ENCODE measurements at regions not wholly inside any gene's neighbourhood (a gene's known extent, or its start where the extent isn't known, plus 50 kb on each side); places are given as distances from the start of the nearest gene placed in this dataset.
"Not testable (repeated sequence)": the region's sequence is repeated elsewhere in the genome, so short reads cannot be mapped to it uniquely, and the experiment has no call there.

- no peak for DNase-seq
Observed at GRCh38 chr20:51955756-51956155, 153.4 kb upstream of the SALL4 start.

GRCh38 chr20:51953731-51954340, 151.5 kb upstream of the SALL4 start:
- no peak for DNase-seq

GRCh38 chr20:51950926-51951325, 148.6 kb upstream of the SALL4 start:
- no peak for DNase-seq

DNA sequence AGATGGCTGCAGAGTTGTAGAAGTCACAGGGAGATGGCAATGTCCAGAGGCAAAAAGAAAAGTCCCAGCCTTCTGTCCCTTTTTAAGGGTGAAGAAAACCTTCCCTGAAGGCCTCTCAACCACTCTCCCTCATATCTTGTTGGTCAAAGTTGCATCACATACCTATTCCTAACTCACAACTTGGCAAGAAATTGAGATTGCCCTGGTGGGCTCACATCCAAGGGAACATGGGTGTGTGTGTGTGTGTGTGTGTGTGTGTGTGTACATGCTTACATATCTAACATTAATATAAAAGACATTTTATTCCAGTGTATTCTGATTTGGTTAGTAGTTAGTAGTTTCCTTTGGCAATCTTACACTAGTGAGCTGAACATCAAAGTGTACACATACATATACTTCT, 144.3 kb upstream of the SALL4 start:
- DNase-seq = no peak

GRCh38 chr20:51945881-51946280, 143.6 kb upstream of the SALL4 start:
- DNase-seq = no peak

DNA sequence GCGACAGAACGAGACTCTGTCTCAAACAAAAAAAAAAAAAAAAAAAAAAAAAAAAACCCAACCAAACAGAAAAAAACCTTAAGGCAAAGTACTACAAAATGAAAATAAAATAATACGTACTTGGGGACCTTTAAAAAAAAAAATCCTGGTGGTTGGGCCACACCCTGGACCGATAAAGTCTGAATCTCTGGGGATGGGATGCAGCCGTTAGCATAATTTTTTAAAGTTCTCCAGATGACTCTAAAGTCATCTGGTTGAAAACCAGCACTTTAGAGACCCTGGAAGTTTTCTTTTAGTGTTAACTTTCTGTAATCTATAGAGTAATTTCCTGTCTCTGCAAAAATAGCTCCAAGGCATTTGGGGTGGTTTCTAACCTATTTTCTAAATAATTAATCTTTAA, 142.9 kb upstream of the SALL4 start:
- DNase-seq = no peak

GRCh38 chr20:51943761-51944160, 141.4 kb upstream of the SALL4 start:
- no peak for DNase-seq

DNA sequence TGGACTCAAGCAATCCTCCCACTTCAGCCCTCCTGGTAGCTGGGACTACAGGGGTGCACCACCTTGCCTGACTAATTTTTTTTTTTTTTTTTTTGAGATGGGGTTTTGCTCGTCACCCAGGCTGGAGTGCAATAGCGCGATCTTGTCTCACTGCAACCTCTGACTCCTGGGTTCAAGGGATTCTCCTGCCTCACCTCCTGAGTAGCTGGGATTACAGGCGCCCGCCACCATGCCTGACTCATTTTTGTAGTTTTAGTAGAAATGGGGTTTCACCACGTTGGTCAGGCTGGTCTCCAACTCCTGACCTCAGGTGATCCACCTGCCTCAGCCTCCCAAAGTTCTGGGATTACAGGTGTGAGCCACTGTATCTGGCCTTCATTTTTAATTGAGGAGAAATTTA, 141.0 kb upstream of the SALL4 start:
- not testable (repeated sequence) for DNase-seq

GRCh38 chr20:51941503-51941902, 139.2 kb upstream of the SALL4 start:
- no peak for DNase-seq

GRCh38 chr20:51939259-51939585, 136.9 kb upstream of the SALL4 start:
- no peak for DNase-seq

- no peak for DNase-seq
Observed at GRCh38 chr20:51938559-51939258, 136.4 kb upstream of the SALL4 start.

DNA sequence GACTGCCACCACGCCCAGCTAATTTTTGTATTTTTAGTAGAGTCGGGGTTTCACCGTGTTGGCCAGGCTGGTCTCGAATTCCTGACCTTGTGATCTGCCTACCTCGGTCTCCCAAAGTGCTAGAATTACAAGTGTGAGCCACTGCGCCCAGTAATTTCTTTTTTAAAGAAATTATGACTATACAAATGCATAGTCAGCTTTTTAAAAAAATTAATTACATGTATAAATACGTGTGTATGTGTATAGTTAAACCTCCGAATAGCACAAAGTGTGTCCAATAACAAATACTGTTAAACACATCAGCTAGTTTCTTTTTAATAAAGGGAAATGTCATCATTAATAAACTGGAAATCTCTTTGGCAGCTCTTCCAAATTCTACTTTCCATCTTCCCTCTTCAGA, 135.5 kb upstream of the SALL4 start:
- no peak for DNase-seq

DNA sequence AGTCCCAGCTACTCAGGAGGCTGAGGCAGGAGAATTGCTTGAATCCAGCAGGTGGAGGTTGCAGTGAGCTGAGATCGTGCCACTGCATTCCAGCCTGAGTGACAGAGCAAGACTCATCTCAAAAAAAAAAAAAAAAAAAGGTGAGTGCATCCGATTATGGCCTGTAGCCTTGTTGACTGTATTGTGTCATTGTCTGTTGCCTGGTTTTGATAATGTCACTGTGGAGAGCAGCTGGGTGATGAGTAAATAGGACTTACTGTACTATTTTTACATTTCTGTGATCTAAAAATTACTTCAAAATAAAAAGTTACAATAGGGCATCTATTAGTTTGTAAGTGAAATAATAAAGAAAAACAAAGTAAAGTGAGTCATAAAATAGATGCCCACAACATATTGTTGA, 134.1 kb upstream of the SALL4 start:
- no peak for DNase-seq

- DNase-seq = no peak
Observed at GRCh38 chr20:51935003-51935358, 132.7 kb upstream of the SALL4 start.

DNA sequence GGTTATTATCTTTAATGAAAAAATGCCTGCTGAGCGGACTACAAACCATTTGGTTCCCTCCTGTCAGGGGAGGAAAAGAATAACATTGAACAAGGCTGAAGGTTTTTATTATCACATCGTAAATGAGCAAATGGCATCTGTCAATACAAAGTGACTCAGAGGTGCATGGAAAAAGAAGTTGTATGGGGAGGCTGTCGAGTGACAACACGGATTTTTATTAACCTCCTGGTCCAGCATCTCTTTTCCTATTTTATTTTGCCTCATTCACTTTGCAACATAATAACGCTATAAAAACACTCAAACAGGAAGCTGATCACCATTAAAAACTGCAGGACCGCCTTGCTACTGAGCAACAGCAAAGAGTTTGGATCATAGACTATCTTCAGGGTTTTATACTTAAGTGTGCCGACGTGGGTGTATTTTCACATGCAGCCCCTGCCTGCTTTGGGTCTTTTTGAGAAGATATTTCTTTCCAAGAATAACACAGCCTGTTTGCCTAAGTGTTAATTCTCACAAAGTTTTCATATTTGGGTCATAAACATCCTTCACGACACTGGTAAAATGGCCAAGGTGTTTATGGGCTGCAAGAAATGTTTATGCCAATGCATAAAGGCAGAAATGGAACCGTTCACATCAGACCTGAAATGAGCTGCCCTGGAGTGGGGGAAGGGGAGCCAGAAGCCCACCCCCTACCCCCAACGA, 132.1 kb upstream of the SALL4 start:
- DNase-seq = no peak

DNA sequence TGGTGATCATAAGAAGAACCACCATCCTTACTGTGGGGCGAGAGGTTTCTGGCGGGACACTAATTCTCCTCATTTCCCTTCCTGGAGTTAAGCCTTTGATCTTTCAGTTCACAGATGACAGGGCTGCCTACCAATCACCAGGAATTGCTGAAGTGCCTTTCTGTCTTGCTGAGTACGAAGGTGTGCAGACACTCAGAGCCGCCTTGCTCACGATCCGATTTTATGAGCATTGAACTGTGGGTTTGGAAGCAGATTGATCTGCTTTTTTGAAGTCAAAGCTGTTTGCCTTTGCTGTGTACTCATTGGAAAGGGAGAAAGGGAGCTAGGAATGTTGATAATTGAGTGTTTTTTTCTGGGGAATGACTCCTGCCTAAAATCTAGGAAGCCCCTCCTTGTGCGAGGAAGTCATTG, 129.1 kb upstream of the SALL4 start:
- DNase-seq = no peak

GRCh38 chr20:51930775-51931174, 128.5 kb upstream of the SALL4 start:
- DNase-seq = no peak

DNA sequence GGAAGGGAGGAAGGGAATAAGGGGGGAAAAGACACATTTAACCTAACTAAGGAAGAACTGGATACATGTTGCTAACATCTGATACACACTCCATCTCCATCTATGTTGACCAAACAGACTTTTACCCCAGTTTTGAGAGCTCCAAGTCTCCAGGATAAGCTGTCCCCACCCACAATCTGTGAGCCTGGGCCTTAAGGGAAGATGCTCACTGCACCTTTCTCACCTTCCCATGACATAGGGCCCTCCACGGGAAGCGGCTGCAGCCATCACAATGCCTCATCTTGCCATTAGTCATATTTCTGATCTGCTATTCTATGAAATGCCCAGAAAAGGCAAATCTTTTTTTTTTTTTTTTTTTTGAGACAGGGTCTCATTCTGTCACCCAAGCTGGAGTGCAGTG, 126.6 kb upstream of the SALL4 start:
- DNase-seq = no peak

- not testable (repeated sequence) for DNase-seq
Observed at GRCh38 chr20:51927970-51928369, 125.6 kb upstream of the SALL4 start.

GRCh38 chr20:51926670-51927305, 124.5 kb upstream of the SALL4 start:
- DNase-seq = peak; percentile 6

- DNase-seq = no peak
Observed at GRCh38 chr20:51924509-51924908, 122.2 kb upstream of the SALL4 start.

DNA sequence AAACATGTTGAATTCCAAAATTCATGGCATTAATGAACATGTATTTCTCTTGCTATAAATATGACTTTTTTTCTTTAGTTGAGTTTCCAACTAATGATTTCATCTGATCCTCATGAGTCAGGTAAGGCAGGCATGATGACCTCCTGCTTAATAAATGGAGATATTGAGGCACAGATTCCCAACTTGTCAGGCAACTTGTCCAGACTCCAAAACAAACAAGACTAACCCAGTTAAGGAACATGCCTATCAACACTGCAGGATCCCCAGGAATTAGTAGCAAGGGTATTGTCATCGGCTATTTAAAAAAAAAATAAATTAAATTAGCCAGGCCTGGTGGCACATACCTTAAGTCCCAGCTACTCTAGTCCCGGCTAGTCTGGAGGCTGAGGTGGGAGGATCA, 121.3 kb upstream of the SALL4 start:
- DNase-seq = no peak

DNA sequence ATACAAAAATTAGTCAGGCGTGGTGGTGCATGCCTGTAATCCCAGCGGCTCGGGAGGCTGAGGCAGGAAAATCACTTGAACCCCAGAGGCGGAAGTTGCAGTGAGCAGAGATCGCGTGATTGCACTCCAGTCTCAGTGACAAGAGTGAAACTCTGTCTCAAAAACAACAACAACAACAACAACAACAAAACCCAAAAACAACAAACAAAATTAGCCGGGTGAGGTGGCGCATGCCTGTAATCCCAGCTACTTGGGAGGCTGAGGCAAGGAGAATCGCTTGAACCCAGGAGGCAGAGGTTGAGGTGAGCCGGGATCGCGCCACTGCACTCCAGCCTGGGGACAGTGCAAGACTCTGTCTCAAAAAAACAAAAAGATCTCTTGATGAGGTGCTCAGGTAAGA, 120.5 kb upstream of the SALL4 start:
- not testable (repeated sequence) for DNase-seq

DNA sequence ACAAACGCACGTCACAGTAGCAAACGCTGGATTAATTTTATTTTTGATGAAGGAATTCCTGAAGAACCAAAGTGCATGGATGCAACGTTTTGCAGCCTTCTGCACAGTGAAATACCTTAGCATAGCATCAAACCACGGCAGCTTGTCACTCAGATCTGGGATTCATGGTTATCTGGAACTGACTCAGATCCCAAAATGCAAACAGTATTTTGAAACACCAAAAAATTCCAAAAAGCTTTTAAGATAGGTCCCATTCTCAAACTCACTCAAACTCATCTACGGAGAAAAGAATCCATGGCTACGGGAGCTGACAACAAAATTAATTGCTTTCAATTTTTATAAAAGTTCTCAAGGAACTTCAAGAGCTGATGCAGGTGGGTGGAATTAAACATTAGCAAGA, 116.2 kb upstream of the SALL4 start:
- no peak for DNase-seq

Data from suppressor macrophage treated with lipopolysaccharide for 4 hours (primary cell).